UCSD-AML1 (cell line): ENCODE measurements at regions not wholly inside any gene's neighbourhood (a gene's known extent, or its start where the extent isn't known, plus 50 kb on each side); places are given as distances from the start of the nearest gene placed in this dataset.

Experiments used
- DNase-seq: peaks from one replicate; lab custom pipeline; 2025; ENCODE audit not compliant: unreplicated experiment; lab: John Stamatoyannopoulos, UW

- peak; percentile 44 for DNase-seq
Measured at GRCh38 chr6:25035512-25036435, 100.0 kb upstream of the RIPOR2 start.

DNA sequence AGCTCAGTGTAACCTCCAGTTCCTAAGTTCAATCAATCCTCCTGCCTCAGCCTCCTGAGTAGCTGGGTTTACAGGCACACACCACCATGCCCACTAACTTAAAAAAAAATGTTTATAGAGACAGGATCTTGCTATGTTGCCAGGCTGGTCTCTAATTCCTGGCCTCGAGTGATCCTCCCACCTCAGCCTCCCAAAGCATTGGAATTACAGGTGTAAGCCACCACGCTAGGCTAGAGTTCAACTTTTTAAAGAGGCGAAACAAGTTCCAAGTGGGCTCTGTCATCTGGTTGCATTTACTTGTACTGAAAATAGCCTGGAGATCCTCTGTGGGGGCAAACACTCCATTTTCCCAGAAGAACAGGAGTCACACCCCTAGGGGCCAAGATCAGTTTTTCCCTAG, 100.7 kb upstream of the RIPOR2 start:
- DNase-seq: no peak

GRCh38 chr6:25038300-25038699, 102.5 kb upstream of the RIPOR2 start:
- no peak for DNase-seq

GRCh38 chr6:25038999-25039398, 103.2 kb upstream of the RIPOR2 start:
- DNase-seq: no peak

GRCh38 chr6:25041485-25042035, 105.8 kb upstream of the RIPOR2 start:
- DNase-seq: peak; percentile 49

DNA sequence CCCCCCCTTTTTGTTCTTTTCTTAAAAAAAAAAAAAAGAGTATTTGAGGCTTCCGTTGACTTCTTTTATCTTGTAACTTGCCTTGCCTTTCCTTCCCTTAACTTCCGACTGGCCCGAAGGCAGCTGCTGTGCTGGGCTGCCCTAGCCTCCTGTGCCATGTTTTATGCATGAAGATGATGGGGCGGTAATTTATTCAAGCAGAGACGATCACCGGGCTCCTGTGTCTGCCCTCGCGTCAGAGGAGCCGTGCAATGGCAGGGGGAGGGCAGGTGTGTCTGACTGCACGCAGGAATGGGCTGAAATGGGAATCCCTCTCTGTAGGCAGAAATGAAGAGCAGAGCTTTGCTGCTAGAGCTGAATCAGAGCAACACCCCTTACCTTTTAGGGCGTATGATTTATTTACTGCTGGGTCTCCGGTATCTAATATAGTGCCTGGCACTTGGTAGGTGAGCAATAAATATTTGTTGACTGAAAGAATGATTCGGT, 106.3 kb upstream of the RIPOR2 start:
- DNase-seq: peak; percentile 52

DNA sequence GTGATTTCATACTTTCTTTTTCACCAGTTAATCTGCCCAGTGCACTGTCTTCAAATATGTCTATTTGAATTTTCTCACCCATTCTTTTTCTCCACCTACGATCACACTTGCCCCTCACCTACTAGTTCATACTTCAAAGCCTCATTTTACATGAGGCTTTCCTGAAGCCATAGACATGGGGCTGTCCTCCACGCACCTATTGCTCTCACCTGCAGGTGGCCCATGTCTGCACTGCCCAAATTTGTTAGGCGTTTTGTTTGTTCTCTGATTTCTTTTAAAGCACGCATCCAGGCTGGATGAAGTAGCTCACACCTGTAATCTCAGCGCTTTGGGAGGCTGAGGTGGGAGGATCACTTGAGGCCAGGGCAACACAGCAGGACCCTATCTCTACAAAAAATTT, 106.8 kb upstream of the RIPOR2 start:
- no peak for DNase-seq

- no peak for DNase-seq
Measured at GRCh38 chr6:25042984-25043725, 107.4 kb upstream of the RIPOR2 start.

- no peak for DNase-seq
Measured at GRCh38 chr6:25043892-25044291, 108.1 kb upstream of the RIPOR2 start.

GRCh38 chr6:25046942-25047341, 111.2 kb upstream of the RIPOR2 start:
- no peak for DNase-seq

- peak; percentile 22 for DNase-seq
Measured at GRCh38 chr6:25050356-25050755, 114.6 kb upstream of the RIPOR2 start.

DNA sequence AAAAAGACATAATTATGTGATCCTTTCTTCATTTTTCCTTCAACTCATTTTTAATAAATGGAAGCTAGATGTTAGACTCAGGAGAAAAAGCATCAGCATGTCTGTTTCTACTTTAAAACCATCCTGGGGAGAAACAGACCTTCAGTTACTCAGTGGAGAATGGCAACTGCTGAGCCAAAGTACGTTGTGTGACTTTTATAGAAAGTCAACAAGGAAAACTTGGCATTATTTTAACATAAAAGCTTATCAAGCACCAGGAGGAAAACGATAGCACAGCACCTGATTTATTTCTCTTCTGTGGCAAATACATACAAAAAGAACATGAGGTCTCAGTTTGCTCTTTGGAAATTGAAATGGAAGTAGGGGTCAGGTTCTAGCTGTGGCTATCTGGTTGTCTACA, 115.3 kb upstream of the RIPOR2 start:
- DNase-seq: no peak

DNA sequence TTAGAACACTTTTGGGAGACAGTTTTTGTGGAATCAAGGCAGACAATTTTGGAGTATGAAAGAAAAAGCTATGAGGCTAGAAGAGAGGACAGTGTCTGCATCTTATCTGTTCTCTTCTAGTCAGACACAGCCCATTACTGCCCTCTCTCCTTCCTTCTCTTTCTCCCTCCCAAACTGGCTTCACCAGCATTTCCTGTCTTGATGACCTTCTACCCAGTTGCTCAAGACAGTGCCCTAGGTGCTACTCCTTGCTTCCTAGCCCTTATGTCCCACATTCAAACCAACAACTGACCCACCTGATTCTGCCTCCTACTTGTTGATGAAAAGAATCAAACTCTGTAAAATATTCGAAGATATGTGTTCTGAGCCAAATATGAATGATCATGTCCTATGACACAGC, 116.4 kb upstream of the RIPOR2 start:
- no peak for DNase-seq

DNA sequence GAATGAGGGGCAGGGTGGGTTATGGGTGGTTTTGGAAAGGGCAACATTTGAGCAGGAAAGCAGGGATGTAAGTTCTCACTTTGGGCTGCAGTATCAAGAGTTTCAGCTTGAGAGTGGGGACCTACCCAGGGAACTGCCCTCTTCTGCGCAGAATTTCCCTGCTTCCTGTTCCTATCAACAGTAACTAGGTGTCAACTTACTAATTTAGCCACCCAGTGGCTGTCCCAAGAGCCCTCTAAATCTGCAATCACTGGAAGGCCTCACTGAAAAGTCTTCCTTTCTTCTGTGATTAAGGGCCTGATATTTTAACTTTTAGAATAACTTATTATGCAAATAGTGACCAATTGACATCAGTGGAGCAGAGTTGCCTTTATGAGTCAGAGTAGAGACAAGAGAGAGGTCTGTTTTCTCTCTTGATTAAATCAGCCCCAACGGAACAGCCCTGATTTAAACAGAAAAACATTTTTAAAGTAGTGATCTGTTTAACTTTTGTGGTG, 118.2 kb upstream of the RIPOR2 start:
- peak; percentile 27 for DNase-seq

- no peak for DNase-seq
Measured at GRCh38 chr6:25054469-25054868, 118.7 kb upstream of the RIPOR2 start.

DNA sequence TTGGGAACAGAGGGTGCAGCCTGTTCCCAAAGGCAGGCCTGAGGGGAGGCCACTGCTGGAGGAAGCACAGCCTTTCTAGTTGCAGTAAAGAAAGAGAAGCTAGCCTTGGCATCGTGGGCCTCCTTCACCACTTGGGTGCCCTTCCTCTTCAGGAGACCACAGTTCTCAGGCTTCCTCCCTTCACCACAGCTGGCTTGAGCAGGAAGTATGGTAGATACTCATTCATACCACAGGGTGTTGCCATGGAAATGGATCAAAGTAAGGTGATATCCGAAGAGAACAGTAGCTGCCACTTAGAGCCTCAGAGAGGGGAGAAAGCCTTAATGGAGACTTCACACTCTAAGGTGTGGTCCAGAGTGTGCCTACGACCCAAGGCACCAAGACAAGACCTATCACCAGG, 120.4 kb upstream of the RIPOR2 start:
- peak; percentile 79 for DNase-seq

DNA sequence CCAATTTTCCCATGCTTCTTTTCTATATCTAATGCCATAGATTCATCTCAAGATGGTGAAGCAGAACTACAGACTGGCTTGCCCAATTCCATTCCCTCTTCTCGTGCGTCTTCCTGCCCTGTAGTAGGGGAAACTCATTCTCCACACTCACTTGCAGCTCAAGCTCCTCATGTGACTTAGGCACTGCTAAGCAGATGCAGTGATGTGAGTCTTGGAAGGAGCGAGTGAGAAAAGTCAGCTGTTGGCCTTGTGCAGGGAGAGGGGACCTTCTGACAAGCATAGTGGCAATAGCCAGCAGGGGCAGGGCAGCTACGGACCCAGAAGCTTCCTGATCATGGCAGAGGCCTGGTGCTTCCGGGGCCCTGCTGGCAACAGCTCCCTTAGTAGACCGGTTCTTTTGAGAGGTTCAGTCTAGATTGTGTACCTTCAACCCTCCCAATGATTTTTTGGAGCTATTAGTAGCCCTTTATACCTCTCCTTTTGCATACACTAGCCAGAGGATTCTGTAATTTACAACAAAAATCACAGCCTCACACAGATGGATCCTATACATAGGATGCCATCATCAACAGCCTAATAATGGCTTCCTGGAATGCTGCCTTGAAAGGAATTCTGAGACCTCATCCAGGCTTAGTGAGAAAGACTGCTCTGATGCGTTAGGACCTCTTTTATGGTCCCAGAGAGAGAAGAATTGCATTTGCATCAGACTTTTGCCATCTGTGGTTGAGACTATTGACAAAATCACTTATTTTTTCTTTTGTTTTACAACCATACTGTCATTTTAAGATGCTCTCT, 121.5 kb upstream of the RIPOR2 start:
- DNase-seq: no peak

GRCh38 chr6:25058441-25058840, 122.7 kb upstream of the RIPOR2 start:
- no peak for DNase-seq

GRCh38 chr6:25058941-25059340, 123.2 kb upstream of the RIPOR2 start:
- no peak for DNase-seq

GRCh38 chr6:25060522-25060921, 124.8 kb upstream of the RIPOR2 start:
- DNase-seq: no peak
